Thyroid gland (tissue), 4 donors: ENCODE measurements at regions not wholly inside any gene's neighbourhood (a gene's known extent, or its start where the extent isn't known, plus 50 kb on each side); places are given as distances from the start of the nearest gene placed in this dataset.

Experiments used
- CTCF ChIP-seq, 6 experiments: fragments of 200-600 bp in 3 of 6; fragments of 450-650 bp in 3 of 6; sonication (generic) in 3 of 6; IDR thresholded peaks; one replicate each; pipeline ENCODE4 v1.5.1; 2016 to 2019; ENCODE audit warnings: antibody characterized with exemption in 6 of 6, mild to moderate bottlenecking in 2 of 6, inconsistent platforms in 1 of 6, moderate library complexity in 1 of 6
- POLR2A ChIP-seq, 2 donors: fragments of 450-650 bp; IDR thresholded peaks; one replicate each; pipeline ENCODE4 v1.6.1; 2017; ENCODE audit warnings: antibody characterized with exemption in 2 of 2, mild to moderate bottlenecking in 2 of 2, moderate library complexity in 1 of 2

GRCh38 chr2:6184532-6185292 lies 492.5 kb downstream of the SOX11 start:
- TF ChIP-seq CTCF (IDR thresholded peaks at IDR 0.05) (peak in 1 of 6 experiments; percentile 9), POLR2A (IDR thresholded peaks at IDR 0.05) (peak in 1 of 2 donors; percentile 9)
